ENCODE measurements at regions not wholly inside any gene's neighbourhood (a gene's known extent, or its start where the extent isn't known, plus 50 kb on each side); places are given as distances from the start of the nearest gene placed in this dataset.
"Not testable (repeated sequence)": the region's sequence is repeated elsewhere in the genome, so short reads cannot be mapped to it uniquely, and the experiment has no call there.

- Mint-ChIP-seq H3K4me1 (ENCODE audit: low read depth, unreplicated experiment) (no peaks in the 10 kb centered on the region), H3K4me3 (ENCODE audit: low read depth, unreplicated experiment) (no peak overlapping the region), H3K27me3 (ENCODE audit: unreplicated experiment) (no peaks in the 10 kb centered on the region), H3K9me3 (ENCODE audit: low read depth, unreplicated experiment) (peaks cover 10% of the 10 kb centered on the region), H3K36me3 (ENCODE audit: insufficient read depth, unreplicated experiment) (no peaks in the 10 kb centered on the region), H3K27ac (ENCODE audit: unreplicated experiment) (no peak overlapping the region)
- intact Hi-C loops (cut with micrococcal nuclease; ENCODE audit: unreplicated experiment) = no loop called here
- no peak for TF ChIP-seq CTCF (IDR thresholded peaks at IDR 0.05; ENCODE audit: unreplicated experiment)
- no TSS peak for BruUV-seq (replicated peaks)
- CTCF ChIA-PET = no interaction called here
- no peak for DNase-seq
These were observed 943.7 kb downstream of the METTL15 start for GRCh38 chr11:29051935-29052334.

- intact Hi-C loops (cut with micrococcal nuclease; ENCODE audit: unreplicated experiment); H3K4me3 Mint-ChIP-seq (ENCODE audit: low read depth, unreplicated experiment); BruUV-seq (replicated peaks); DNase-seq; H3K27ac Mint-ChIP-seq (ENCODE audit: unreplicated experiment); H3K36me3 Mint-ChIP-seq (ENCODE audit: insufficient read depth, unreplicated experiment); H3K27me3 Mint-ChIP-seq (ENCODE audit: unreplicated experiment); H3K9me3 Mint-ChIP-seq (ENCODE audit: low read depth, unreplicated experiment); H3K4me1 Mint-ChIP-seq (ENCODE audit: low read depth, unreplicated experiment); CTCF ChIA-PET: not testable (repeated sequence)
These were observed 942.8 kb downstream of the METTL15 start for GRCh38 chr11:29050962-29051361.

GRCh38 chr11:29040489-29040888 is 932.3 kb downstream of the METTL15 start:
- DNase-seq = no peak
- Mint-ChIP-seq H3K36me3 (ENCODE audit: insufficient read depth, unreplicated experiment) (no peaks in the 10 kb centered on the region), H3K4me3 (ENCODE audit: low read depth, unreplicated experiment) (no peak overlapping the region), H3K27ac (ENCODE audit: unreplicated experiment) (no peak overlapping the region), H3K4me1 (ENCODE audit: low read depth, unreplicated experiment) (peaks cover 8% of the 10 kb centered on the region), H3K27me3 (ENCODE audit: unreplicated experiment) (no peaks in the 10 kb centered on the region), H3K9me3 (ENCODE audit: low read depth, unreplicated experiment) (no peaks in the 10 kb centered on the region)
- BruUV-seq (replicated peaks) = no TSS peak
- intact Hi-C loops (cut with micrococcal nuclease; ENCODE audit: unreplicated experiment) = no loop called here
- TF ChIP-seq CTCF (IDR thresholded peaks at IDR 0.05; ENCODE audit: unreplicated experiment) = no peak
- CTCF ChIA-PET = no interaction called here

- intact Hi-C loops (cut with micrococcal nuclease; ENCODE audit: unreplicated experiment) = no loop called here
- Mint-ChIP-seq H3K4me3 (ENCODE audit: low read depth, unreplicated experiment) (no peak overlapping the region), H3K27me3 (ENCODE audit: unreplicated experiment) (no peaks in the 10 kb centered on the region), H3K4me1 (ENCODE audit: low read depth, unreplicated experiment) (no peaks in the 10 kb centered on the region), H3K36me3 (ENCODE audit: insufficient read depth, unreplicated experiment) (no peaks in the 10 kb centered on the region), H3K27ac (ENCODE audit: unreplicated experiment) (no peak overlapping the region), H3K9me3 (ENCODE audit: low read depth, unreplicated experiment) (peaks cover 8% of the 10 kb centered on the region)
- no peak for DNase-seq
- no TSS peak for BruUV-seq (replicated peaks)
- CTCF ChIA-PET = no interaction called here
- no peak for TF ChIP-seq CTCF (IDR thresholded peaks at IDR 0.05; ENCODE audit: unreplicated experiment)
These were observed 924.4 kb downstream of the METTL15 start for GRCh38 chr11:29032384-29033149.

GRCh38 chr11:29029452-29029851 is 921.3 kb downstream of the METTL15 start:
- peaks cover 8% of the 10 kb centered on the region for H3K9me3 Mint-ChIP-seq (ENCODE audit: low read depth, unreplicated experiment)
- intact Hi-C loops (cut with micrococcal nuclease; ENCODE audit: unreplicated experiment) = no loop called here
- TF ChIP-seq CTCF (IDR thresholded peaks at IDR 0.05; ENCODE audit: unreplicated experiment) = no peak
- H3K36me3 Mint-ChIP-seq (ENCODE audit: insufficient read depth, unreplicated experiment) = no peaks in the 10 kb centered on the region
- CTCF ChIA-PET = interaction anchor here (0.6 to 1.1 kb wide), 2 partner anchors 9 to 1884 kb away, joined by 3 to 4 read pairs; no protein-coding TSS in a partner anchor
- no peaks in the 10 kb centered on the region for H3K4me1 Mint-ChIP-seq (ENCODE audit: low read depth, unreplicated experiment)
- H3K27me3 Mint-ChIP-seq (ENCODE audit: unreplicated experiment) = no peaks in the 10 kb centered on the region
- H3K4me3 Mint-ChIP-seq (ENCODE audit: low read depth, unreplicated experiment) = no peak overlapping the region
- no peak for DNase-seq
- BruUV-seq (replicated peaks) = no TSS peak
- no peak overlapping the region for H3K27ac Mint-ChIP-seq (ENCODE audit: unreplicated experiment)

Measured in Calu3 (cell line).